Nephron progenitor cell (in vitro differentiated cells): ENCODE measurements at regions not wholly inside any gene's neighbourhood (a gene's known extent, or its start where the extent isn't known, plus 50 kb on each side); places are given as distances from the start of the nearest gene placed in this dataset.

ENCODE experiments used
- DNase-seq: peaks from one replicate; pipeline ENCODE4 v3.0.0; 2021
- H3K27ac Mint-ChIP-seq: 2 replicates; pipeline ENCODE4 v1.8.0; 2021; ENCODE audit warnings: mild to moderate bottlenecking, moderate library complexity, mixed read lengths
- H3K27me3 Mint-ChIP-seq: 2 replicates; pipeline ENCODE4 v1.8.0; 2021; ENCODE audit warnings: mild to moderate bottlenecking, low read depth, mixed read lengths; ENCODE audit not compliant: poor library complexity
- H3K36me3 Mint-ChIP-seq: 2 replicates; pipeline ENCODE4 v1.8.0; 2021; ENCODE audit warnings: low read depth, mixed read lengths
- H3K4me1 Mint-ChIP-seq: 2 replicates; pipeline ENCODE4 v1.8.0; 2021; ENCODE audit warnings: mixed read lengths
- H3K4me3 Mint-ChIP-seq: 2 replicates; pipeline ENCODE4 v1.8.0; 2021; ENCODE audit warnings: mild to moderate bottlenecking, moderate library complexity, mixed read lengths
- H3K9me3 Mint-ChIP-seq: 2 replicates; pipeline ENCODE4 v1.8.0; 2021; ENCODE audit warnings: mild to moderate bottlenecking, moderate library complexity, mixed read lengths
- CTCF ChIP-seq: fragments of 200-600 bp; sonication (generic); IDR thresholded peaks from 2 replicates; pipeline ENCODE4 v1.5.0; 2021; ENCODE audit warnings: antibody characterized with exemption

DNA sequence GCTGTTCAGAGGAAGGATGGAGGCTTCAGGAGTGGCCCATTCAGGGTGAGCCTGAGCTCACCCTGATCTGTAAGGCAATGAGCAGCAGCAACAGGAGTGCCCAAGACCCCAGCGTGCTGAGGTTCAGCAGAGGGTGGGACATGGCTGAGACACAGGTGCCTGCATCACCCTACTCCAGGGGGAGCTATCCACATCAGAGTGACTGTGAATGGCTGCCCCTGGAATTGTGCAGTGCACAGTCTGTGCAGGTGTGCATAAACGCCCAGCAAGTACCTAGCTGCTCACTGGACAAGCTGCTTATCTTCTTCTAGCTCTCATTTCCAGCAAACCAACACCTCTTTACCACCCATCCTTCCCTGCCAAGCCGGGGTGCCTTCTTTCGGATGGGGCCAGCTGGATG is 140.6 kb upstream of the PRMT8 start:
- Mint-ChIP-seq H3K36me3 (no peaks in the 10 kb centered on the region), H3K27ac (no peak overlapping the region), H3K27me3 (peaks cover 23% of the 10 kb centered on the region), H3K4me3 (no peak overlapping the region), H3K9me3 (no peaks in the 10 kb centered on the region), H3K4me1 (no peaks in the 10 kb centered on the region)
- no peak for TF ChIP-seq CTCF
- DNase-seq, result no peak

DNA sequence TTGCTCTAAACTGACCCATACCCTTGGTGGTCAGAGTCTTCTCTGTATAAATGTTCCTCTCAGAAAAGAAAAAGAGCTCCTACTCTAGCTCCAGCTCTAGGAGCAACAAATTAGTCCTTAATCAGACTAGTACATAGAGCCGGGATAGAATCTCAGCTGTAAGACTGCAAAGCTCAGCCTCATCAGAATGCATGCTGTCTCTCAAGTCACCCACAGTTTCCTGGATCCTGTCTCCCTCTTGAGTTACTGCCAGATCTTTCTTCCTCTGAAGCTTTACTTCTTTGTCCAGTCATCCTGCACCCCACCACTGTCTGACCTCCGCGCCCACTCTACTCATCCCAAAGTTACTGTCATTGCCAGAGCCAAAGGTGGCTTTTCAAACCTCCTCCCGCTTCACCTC is 139.3 kb upstream of the PRMT8 start:
- TF ChIP-seq CTCF, result no peak
- Mint-ChIP-seq H3K36me3 (no peaks in the 10 kb centered on the region), H3K9me3 (no peaks in the 10 kb centered on the region), H3K4me1 (no peaks in the 10 kb centered on the region), H3K27ac (no peak overlapping the region), H3K27me3 (peaks cover 22% of the 10 kb centered on the region), H3K4me3 (no peak overlapping the region)
- DNase-seq, result no peak

DNA sequence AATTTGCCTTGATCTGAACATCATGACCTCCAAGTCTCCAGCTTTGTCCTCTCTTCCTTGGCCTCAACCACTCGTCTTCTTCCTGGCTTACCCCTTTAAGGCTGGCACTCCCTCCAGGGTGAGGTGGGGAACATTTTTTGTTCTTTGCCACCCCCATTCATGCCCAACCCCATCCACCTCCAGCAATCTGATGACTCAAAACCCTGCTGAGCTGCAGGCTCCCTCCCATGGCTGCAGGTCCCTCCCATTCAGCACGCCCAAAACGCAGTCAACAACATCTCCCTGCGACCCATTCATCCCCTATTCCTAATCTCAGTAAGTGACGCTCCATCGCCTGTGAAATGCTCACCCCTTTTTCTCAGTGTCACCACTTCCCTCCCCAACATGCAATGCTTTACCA is 138.8 kb upstream of the PRMT8 start:
- Mint-ChIP-seq H3K36me3 (no peaks in the 10 kb centered on the region), H3K4me3 (no peak overlapping the region), H3K27ac (no peak overlapping the region), H3K27me3 (peaks cover 20% of the 10 kb centered on the region), H3K9me3 (no peaks in the 10 kb centered on the region), H3K4me1 (no peaks in the 10 kb centered on the region)
- no peak for TF ChIP-seq CTCF
- DNase-seq, result no peak

GRCh38 chr12:3353621-3354020 is 137.4 kb upstream of the PRMT8 start:
- H3K36me3 Mint-ChIP-seq, result no peaks in the 10 kb centered on the region
- peaks cover 7% of the 10 kb centered on the region for H3K4me1 Mint-ChIP-seq
- TF ChIP-seq CTCF, result no peak
- peaks cover 17% of the 10 kb centered on the region for H3K27me3 Mint-ChIP-seq
- H3K4me3 Mint-ChIP-seq, result no peak overlapping the region
- H3K9me3 Mint-ChIP-seq, result no peaks in the 10 kb centered on the region
- H3K27ac Mint-ChIP-seq, result no peak overlapping the region
- no peak for DNase-seq

DNA sequence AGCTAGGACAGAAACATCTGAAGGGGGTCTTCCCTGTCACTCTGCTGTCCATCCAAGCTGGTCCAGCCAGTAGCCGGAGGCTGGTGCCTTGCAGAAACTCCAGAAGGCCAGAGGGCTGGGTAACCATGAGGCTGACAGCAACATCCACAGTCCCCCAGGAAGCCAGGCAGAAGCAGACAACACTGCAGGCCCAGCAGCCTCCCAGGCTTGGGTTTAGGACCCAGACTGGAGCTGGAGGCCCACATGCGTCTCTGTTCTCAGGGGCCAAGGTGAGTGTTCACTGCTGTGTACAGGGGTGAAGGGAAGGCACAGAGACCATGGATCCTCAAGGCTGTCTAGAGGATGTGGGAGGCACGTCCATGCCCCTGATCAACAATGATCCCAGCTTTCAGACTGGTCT is 136.4 kb upstream of the PRMT8 start:
- peaks cover 15% of the 10 kb centered on the region for H3K4me1 Mint-ChIP-seq
- TF ChIP-seq CTCF, result no peak
- DNase-seq, result no peak
- no peaks in the 10 kb centered on the region for H3K36me3 Mint-ChIP-seq
- no peaks in the 10 kb centered on the region for H3K9me3 Mint-ChIP-seq
- H3K4me3 Mint-ChIP-seq, result no peak overlapping the region
- H3K27me3 Mint-ChIP-seq, result peaks cover 9% of the 10 kb centered on the region
- no peak overlapping the region for H3K27ac Mint-ChIP-seq

- Mint-ChIP-seq H3K27me3 (peaks cover 12% of the 10 kb centered on the region), H3K36me3 (no peaks in the 10 kb centered on the region), H3K27ac (no peak overlapping the region), H3K4me1 (peaks cover 15% of the 10 kb centered on the region), H3K9me3 (no peaks in the 10 kb centered on the region), H3K4me3 (no peak overlapping the region)
- DNase-seq, result no peak
- TF ChIP-seq CTCF, result no peak
Measured at GRCh38 chr12:3355378-3355900, 135.6 kb upstream of the PRMT8 start.
